HG03095 (cell line): ENCODE measurements at regions not wholly inside any gene's neighbourhood (a gene's known extent, or its start where the extent isn't known, plus 50 kb on each side); places are given as distances from the start of the nearest gene placed in this dataset.
"Not testable (repeated sequence)": the region's sequence is repeated elsewhere in the genome, so short reads cannot be mapped to it uniquely, and the experiment has no call there.

ENCODE experiments used
- ATAC-seq: cut with Tn5 transposase; IDR thresholded peaks from one replicate; pipeline ENCODE4 v1.9.1; 2021; ENCODE audit warnings: moderate library complexity; ENCODE audit not compliant: unreplicated experiment

DNA sequence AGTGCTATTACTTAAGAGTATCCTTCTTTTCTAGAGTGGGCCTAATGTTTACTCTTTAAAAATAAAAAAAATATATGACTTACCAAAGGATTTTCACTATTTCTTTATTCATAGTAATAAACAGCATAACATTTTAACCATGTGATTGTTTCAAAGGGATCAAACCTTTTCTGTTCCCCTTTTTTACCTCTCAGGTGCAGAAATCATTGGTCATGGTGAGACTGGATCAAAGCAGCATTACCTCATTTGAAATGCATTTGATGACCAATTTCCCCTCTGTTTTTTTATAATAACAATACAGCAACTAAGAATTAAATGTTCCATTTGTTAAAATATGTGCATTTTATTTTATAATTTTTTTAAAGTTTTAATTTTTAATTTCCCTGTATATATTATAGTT lies 598.0 kb upstream of the RGMB start:
- ATAC-seq: no peak

DNA sequence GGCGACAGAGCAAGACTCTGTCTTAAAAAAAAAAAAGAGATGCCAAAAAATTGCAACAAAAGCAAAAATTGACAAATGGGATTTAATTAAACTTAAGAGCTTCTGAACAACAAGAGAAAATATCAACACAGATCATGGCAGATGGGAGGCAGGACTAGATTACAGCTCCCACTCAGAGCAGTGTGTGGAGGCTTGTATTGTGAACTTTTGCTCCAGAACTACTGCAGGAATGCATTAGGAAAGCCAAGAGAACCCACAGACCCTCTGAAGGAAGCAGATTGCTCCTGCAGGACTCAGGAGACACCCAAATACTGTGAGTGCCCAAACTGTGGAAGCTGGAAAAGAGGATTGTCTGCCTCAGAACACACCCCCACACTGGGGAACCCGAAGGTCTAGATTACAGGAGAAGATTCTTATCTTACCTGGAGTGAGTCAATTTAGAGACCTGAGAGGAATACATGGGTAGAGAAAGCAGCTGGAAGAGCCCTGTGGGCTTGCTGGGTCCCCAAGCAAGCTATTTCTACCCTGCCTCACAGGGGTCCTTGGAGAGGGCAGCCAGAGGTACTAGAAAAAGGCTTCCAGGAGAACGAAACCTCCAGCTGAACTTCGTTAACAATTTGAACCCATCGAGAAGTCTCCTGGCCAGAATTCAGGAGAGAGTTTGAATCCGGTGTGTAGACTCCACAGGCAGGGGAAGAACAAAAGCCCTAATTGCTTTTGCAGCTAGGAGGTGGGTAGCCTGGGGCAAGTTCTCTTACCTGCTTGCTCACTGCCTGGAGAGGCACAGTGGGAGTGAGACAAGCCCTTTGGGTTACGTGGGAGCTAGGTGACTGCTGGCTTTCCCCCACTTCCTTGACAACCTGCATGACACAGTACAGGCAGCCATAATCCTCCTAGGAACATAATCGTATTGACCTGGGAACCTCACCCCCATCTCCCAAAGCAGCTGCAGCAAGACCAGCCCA lies 593.4 kb upstream of the RGMB start:
- ATAC-seq: no peak

DNA sequence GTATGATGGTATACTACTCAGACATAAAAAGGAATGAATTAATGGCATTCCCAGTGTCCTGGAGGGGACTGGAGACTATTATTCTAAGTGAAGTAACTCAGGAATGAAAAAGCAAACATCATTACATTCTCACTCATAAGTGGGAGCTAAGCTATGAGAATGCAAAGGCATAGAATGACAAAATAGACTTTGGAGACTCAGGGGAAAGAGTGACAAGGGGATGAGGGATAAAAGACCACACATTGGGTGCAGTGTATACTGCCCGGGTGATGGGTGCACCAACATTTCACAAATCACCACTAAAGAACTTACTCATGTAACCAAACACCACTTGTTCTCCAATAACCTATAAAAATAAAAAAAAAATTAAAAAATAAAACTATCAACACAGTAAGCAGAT lies 587.3 kb upstream of the RGMB start:
- ATAC-seq: no peak

DNA sequence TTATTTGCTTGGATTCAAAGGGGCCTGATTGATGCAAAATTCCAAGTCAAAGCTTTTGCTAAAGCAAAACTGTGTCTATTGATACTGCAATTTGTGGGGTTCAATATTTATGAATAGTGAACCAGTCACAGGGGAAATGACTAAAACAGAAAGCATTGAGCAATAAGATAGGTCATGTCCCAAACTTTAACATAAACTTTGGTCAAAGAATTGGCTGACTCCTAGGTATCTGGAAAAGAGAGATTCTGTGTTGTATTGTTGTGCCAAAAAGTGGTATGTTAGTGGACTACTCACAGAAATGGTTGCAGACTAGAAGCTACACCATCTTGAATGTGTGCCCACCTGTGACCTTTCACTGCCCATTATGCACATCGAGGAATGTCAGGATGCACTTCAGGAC lies 585.5 kb upstream of the RGMB start:
- ATAC-seq: no peak

DNA sequence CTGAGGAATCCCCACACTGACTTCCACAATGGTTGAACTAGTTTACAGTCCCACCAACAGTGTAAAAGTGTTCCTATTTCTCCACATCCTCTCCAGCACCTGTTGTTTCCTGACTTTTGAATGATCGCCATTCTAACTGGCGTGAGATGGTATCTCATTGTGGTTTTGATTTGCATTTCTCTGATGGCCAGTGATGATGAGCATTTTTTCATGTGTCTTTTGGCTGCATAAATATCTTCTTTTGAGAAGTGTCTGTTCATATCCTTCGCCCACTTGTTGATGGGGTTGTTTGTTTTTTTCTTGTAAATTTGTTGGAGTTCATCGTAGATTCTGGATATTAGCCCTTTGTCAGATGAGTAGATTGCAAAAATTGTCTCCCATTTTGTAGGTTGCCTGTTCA lies 583.1 kb upstream of the RGMB start:
- not testable (repeated sequence) for ATAC-seq

- ATAC-seq: no peak
These were observed 579.3 kb upstream of the RGMB start for GRCh38 chr5:98193921-98194760.

DNA sequence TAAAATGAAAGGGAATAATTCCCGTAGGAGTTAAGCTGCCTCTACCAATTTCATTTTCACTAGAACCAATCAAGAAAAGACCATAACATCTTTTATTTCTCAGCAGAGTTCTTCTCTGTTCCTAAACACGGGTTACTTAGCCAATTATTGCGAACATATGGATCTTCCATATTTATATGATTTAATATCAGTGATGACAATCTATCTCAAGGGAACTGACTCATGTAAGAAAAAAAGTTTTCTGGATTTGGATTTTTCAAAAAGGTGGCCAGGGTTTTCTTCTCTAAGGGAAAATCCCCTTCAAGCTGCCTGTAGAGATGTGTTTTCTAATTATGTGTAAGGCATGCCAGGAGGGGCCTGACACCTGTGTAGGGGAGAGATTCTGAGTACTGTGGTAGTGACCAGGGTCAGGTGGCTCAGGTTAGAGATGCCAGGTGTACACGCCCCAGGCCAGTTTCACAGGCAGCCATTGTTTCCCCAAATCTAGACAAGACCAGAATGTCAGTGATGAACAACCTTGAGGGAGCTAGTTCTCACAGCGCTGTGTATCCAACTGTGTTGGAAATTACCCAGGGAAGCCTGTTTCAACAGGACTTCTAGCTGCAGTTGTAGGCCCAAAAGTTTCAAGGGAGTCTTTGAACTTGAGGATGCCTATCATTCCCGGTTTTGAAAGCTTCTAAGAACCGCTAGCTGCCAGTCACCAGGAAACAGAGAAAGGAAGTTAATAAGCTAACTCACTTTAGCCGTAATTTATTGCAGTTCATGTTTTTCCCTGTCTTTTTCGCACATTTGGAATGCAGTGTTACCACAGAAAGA lies 572.5 kb upstream of the RGMB start:
- ATAC-seq: no peak

- no peak for ATAC-seq
These were observed 568.7 kb upstream of the RGMB start for GRCh38 chr5:98204798-98205197.

GRCh38 chr5:98205691-98206461 lies 567.6 kb upstream of the RGMB start:
- ATAC-seq: no peak

DNA sequence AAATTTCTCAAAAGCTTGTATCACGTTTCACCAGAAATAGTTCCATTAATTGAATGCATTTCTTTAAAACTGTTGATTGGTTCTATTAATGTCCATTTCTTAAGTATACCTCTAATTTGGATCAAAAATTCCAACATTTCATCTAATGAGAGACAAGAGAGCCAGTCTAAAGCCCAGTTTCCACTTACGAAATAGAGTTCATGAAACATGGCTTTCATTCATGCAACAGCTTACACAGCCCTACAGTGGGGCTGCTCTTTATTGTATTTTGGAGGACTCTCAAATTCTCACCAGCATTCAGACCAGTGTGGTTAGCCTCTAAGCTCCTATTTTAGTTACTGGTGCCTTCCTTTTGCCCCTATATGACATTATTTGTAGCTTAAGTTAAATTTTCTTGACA lies 566.9 kb upstream of the RGMB start:
- ATAC-seq: no peak

GRCh38 chr5:98209418-98209817 lies 564.0 kb upstream of the RGMB start:
- no peak for ATAC-seq

GRCh38 chr5:98214240-98215051 lies 559.0 kb upstream of the RGMB start:
- ATAC-seq: no peak

DNA sequence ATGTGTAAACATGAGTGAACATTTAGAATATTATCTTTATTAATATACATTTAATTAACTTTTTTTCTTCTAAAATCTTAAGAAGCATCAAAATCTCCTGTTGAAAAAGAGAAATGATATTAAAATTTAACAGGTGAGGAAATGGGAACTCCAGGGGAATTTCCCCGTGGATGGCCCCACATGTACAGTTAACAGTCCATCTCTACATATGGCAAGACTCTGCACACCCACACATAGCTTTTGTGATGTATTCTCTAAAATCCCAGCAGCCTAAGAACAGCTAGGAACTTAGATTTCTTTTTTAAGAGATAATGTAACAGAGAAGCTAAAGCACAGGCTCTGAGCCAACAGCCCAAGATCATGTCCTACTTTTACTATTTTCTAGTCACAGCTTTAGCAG lies 556.3 kb upstream of the RGMB start:
- ATAC-seq: no peak

- no peak for ATAC-seq
These were observed 554.6 kb upstream of the RGMB start for GRCh38 chr5:98218838-98219237.

- ATAC-seq: no peak
These were observed 546.0 kb upstream of the RGMB start for GRCh38 chr5:98227489-98227888.

- no peak for ATAC-seq
These were observed 542.4 kb upstream of the RGMB start for GRCh38 chr5:98231089-98231488.

GRCh38 chr5:98237794-98238193 lies 535.7 kb upstream of the RGMB start:
- not testable (repeated sequence) for ATAC-seq

- no peak for ATAC-seq
These were observed 529.5 kb upstream of the RGMB start for GRCh38 chr5:98243972-98244371.

GRCh38 chr5:98248949-98249348 lies 524.5 kb upstream of the RGMB start:
- no peak for ATAC-seq
